Colonic mucosa (tissue), 4 donors: ENCODE measurements at regions not wholly inside any gene's neighbourhood (a gene's known extent, or its start where the extent isn't known, plus 50 kb on each side); places are given as distances from the start of the nearest gene placed in this dataset.

Experiments used
- DNase-seq: peaks from one replicate; pipeline ENCODE4 v3.0.0-alpha.2; 2020
- H3K27ac ChIP-seq: fragments of 200-600 bp; one replicate; pipeline ENCODE4 v1.8.0; 2021
- H3K27me3 ChIP-seq: fragments of 200-600 bp; one replicate; pipeline ENCODE4 v1.8.0; 2021
- H3K36me3 ChIP-seq: fragments of 200-600 bp; one replicate; pipeline ENCODE4 v1.8.0; 2021
- H3K4me1 ChIP-seq: fragments of 200-600 bp; one replicate; pipeline ENCODE4 v1.8.0; 2021; ENCODE audit warnings: mild to moderate bottlenecking
- H3K4me3 ChIP-seq: fragments of 200-600 bp; one replicate; pipeline ENCODE4 v1.8.0; 2021
- H3K9ac ChIP-seq, 2 donors: one replicate each; pipeline ENCODE4 v1.7.0; 2013; ENCODE audit warnings: control low read depth in 2 of 2, low read depth in 2 of 2, low read length in 2 of 2
- H3K9me3 ChIP-seq: fragments of 200-600 bp; one replicate; pipeline ENCODE4 v1.8.0; 2021
- intact Hi-C: fragments of 100-400 bp; cut with DNase I; formaldehyde crosslinking; loops from one replicate; pipeline ENCODE4 v1.14.1; 2022
- TF ChIP-seq, protein P1 (sequence below): fragments of 200-600 bp; IDR thresholded peaks from one replicate; pipeline ENCODE4 v1.8.0; 2022; ENCODE audit warnings: antibody characterized with exemption, mild to moderate bottlenecking
- donor health status: healthy.
- donor health status: DM: no; HTN: no; CAD: no.
- donor health status: DM: no; HTN: no; CAD: no.

DNA sequence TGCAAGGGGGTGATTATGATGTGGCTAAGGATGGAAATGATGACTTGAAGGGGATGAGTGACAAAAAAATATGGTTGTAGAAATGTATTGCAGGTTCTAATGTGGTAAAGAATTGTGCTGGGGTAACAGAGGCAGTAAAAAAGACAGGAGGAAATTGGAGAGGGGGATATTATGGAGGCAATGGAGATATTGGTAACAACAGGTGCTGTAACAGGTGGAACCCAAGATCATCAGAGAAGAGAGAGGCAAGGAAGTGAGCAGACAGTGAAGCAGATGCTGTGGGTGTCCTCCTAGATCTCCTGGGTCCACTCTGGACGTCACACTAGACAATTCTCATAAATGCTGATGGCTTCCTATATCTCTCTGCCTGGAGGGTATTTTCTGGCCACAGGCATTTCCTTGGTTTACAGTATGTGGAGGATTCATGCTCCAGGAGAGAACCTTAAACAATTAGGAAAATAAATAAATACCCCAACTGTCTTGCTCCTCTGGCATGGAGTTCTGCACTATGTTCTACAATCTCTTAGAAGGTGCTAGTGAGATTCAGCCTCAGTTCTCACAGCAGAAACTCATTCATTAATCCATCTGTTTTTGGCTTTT lies 620.3 kb upstream of the PLXNA2 start:
- Histone ChIP-seq H3K9ac (no peak overlapping the region), H3K27ac (no peak overlapping the region), H3K9me3 (no peaks in the 10 kb centered on the region), H3K4me3 (no peak overlapping the region), H3K36me3 (no peaks in the 10 kb centered on the region), H3K4me1 (no peaks in the 10 kb centered on the region), H3K27me3 (no peaks in the 10 kb centered on the region)
- TF ChIP-seq, protein P1, sequence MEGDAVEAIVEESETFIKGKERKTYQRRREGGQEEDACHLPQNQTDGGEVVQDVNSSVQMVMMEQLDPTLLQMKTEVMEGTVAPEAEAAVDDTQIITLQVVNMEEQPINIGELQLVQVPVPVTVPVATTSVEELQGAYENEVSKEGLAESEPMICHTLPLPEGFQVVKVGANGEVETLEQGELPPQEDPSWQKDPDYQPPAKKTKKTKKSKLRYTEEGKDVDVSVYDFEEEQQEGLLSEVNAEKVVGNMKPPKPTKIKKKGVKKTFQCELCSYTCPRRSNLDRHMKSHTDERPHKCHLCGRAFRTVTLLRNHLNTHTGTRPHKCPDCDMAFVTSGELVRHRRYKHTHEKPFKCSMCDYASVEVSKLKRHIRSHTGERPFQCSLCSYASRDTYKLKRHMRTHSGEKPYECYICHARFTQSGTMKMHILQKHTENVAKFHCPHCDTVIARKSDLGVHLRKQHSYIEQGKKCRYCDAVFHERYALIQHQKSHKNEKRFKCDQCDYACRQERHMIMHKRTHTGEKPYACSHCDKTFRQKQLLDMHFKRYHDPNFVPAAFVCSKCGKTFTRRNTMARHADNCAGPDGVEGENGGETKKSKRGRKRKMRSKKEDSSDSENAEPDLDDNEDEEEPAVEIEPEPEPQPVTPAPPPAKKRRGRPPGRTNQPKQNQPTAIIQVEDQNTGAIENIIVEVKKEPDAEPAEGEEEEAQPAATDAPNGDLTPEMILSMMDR, result no peak
- no peak for DNase-seq
- intact Hi-C loops, result no loop called here

DNA sequence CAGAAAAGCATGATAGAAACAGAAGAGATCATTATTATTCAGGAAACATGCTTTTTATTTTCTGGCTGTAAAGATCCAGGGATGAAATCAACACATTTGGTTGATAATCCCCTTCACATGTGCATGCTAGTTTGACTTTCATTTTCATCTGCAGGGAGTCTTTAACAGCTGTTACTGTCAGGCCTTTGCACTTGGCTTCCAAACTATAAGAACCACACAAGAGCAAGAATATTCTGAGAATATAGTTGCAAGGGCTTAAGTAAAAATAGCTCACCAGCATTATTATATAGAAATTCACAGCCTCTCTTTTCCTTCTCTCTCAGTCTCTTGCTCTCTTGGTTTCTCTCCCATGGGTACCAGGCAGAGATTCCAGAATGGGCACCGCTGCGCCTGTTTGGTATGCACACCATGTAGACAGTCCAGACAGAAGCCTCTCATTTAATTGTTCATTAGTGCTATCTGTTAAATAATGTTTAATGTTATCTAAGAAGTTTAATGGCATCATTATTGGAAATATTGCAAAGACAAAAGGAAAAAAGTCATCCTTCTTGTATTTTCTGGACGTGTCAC lies 622.3 kb upstream of the PLXNA2 start:
- H3K36me3 ChIP-seq, result no peaks in the 10 kb centered on the region
- H3K9me3 ChIP-seq, result no peaks in the 10 kb centered on the region
- TF ChIP-seq, protein P1, result no peak
- H3K9ac ChIP-seq, result no peak overlapping the region
- DNase-seq, result no peak
- H3K27ac ChIP-seq, result no peak overlapping the region
- intact Hi-C loops, result no loop called here
- H3K4me3 ChIP-seq, result no peak overlapping the region
- H3K27me3 ChIP-seq, result no peaks in the 10 kb centered on the region
- no peaks in the 10 kb centered on the region for H3K4me1 ChIP-seq

DNA sequence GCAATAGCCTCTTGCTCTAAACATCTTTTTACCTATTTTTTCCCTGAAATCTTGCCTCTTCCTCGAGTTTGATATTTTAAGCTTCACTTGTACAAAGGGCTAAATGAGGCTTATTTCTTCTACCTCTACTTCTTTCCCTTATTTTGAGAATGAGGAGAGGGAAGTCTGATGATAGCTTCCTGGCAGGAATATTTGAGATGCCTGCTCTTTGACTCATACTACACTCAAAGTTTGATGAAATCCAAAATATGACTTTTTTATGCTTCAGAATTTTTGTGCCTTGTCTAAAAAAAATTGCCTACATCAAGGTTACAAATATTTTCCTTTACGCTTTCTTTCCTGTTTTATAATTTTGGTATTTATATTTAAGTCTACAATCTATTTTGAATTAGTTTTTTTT lies 624.4 kb upstream of the PLXNA2 start:
- TF ChIP-seq, protein P1, result no peak

DNA sequence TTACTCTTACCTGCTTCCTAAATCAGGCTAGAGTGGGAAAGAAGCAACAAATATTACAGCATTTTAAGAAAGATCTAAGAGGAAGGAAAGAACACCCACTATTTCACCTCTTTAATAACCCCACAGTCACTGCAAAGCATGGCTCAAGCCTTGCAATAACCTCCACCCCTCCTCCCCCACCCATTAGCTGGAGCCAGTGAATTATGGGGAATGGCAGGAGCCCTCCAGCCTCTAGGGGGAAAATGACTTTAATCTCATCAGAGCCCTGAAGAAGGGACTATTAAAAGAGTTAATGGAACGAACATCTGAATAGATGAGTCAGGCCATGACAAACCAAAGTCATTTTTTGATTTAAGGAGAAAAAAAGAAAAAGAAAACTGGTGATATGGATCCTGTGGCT lies 630.7 kb upstream of the PLXNA2 start:
- H3K9me3 ChIP-seq, result no peaks in the 10 kb centered on the region
- no peak overlapping the region for H3K27ac ChIP-seq

More for the DNA sequence above, 624.4 kb upstream of the PLXNA2 start:
- Histone ChIP-seq H3K27ac (no peak overlapping the region), H3K4me3 (no peak overlapping the region), H3K9ac (no peak overlapping the region), H3K9me3 (no peaks in the 10 kb centered on the region), H3K36me3 (no peaks in the 10 kb centered on the region), H3K27me3 (no peaks in the 10 kb centered on the region), H3K4me1 (no peaks in the 10 kb centered on the region)
- no peak for DNase-seq
- intact Hi-C loops, result no loop called here

DNA sequence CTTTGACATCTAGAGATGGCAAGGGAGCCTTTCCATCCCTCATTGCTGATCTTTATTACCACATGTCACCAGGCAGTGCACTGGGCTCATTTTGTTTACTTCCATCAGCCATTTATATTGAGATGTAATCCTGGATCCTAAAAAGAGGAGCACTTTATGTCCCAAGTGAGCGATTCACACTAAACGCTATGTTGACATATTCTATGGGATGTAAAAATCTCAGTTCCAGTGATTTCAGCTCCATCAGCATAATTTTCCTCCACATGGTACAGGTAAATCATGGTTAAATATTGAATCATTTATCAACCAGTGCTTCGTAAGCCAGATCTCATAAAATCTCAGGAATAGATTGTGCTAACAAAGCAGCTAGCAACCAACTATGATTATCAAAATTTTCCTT lies 634.8 kb upstream of the PLXNA2 start:
- H3K4me3 ChIP-seq, result no peak overlapping the region
- no peaks in the 10 kb centered on the region for H3K36me3 ChIP-seq
- H3K27ac ChIP-seq, result no peak overlapping the region
- TF ChIP-seq, protein P1, result no peak
- H3K9me3 ChIP-seq, result no peaks in the 10 kb centered on the region
- no peak for DNase-seq
- intact Hi-C loops, result no loop called here
- H3K27me3 ChIP-seq, result no peaks in the 10 kb centered on the region
- H3K9ac ChIP-seq, result no peak overlapping the region
- H3K4me1 ChIP-seq, result no peaks in the 10 kb centered on the region

More for the DNA sequence above, 630.7 kb upstream of the PLXNA2 start:
- no peak overlapping the region for H3K4me3 ChIP-seq
- H3K27me3 ChIP-seq, result no peaks in the 10 kb centered on the region
- TF ChIP-seq, protein P1, result no peak
- intact Hi-C loops, result no loop called here
- no peaks in the 10 kb centered on the region for H3K36me3 ChIP-seq
- no peak for DNase-seq
- no peak overlapping the region for H3K9ac ChIP-seq
- no peaks in the 10 kb centered on the region for H3K4me1 ChIP-seq
